Neuronal stem cell (in vitro differentiated cells): ENCODE measurements at regions not wholly inside any gene's neighbourhood (a gene's known extent, or its start where the extent isn't known, plus 50 kb on each side); places are given as distances from the start of the nearest gene placed in this dataset.
"Not testable (repeated sequence)": the region's sequence is repeated elsewhere in the genome, so short reads cannot be mapped to it uniquely, and the experiment has no call there.

Experiments used
- DNase-seq: peaks from one replicate; pipeline ENCODE4 v3.0.0-alpha.2; 2013; ENCODE audit warnings: low spot score
- H2AFZ ChIP-seq: one replicate; pipeline ENCODE4 v1.6.1; 2013; ENCODE audit warnings: mild to moderate bottlenecking, low read length, inconsistent platforms
- H2AK5ac ChIP-seq: 2 replicates; pipeline ENCODE4 v1.6.1; 2013; ENCODE audit warnings: low read depth, mild to moderate bottlenecking, inconsistent platforms, low read length, moderate library complexity, mixed read lengths
- H2BK120ac ChIP-seq: 2 replicates; pipeline ENCODE4 v1.6.1; 2013; ENCODE audit warnings: low read depth, mild to moderate bottlenecking, inconsistent platforms, low read length, moderate library complexity, mixed read lengths
- H2BK12ac ChIP-seq: one replicate; pipeline ENCODE4 v1.6.1; 2013; ENCODE audit warnings: low read length, inconsistent platforms
- H2BK15ac ChIP-seq: 2 replicates; pipeline ENCODE4 v1.6.1; 2013; ENCODE audit warnings: mild to moderate bottlenecking, low read length, inconsistent platforms, mixed read lengths
- H2BK5ac ChIP-seq: one replicate; pipeline ENCODE4 v1.6.1; 2013; ENCODE audit warnings: inconsistent platforms, mild to moderate bottlenecking, low read length, moderate library complexity
- H3K14ac ChIP-seq: one replicate; pipeline ENCODE4 v1.6.1; 2013; ENCODE audit warnings: low read length, inconsistent platforms
- H3K18ac ChIP-seq: 2 replicates; pipeline ENCODE4 v1.6.1; 2013; ENCODE audit warnings: low read length, inconsistent platforms
- H3K23ac ChIP-seq: 2 replicates; pipeline ENCODE4 v1.6.1; 2013; ENCODE audit warnings: low read depth, mild to moderate bottlenecking, mixed read lengths, low read length, inconsistent platforms; ENCODE audit not compliant: poor library complexity
- H3K27ac ChIP-seq: replicated peaks from 3 replicates; pipeline ENCODE4 v1.5.1; 2013; ENCODE audit warnings: low read length, inconsistent platforms
- H3K27me3 ChIP-seq, 3 experiments: 2 replicates each; pipeline ENCODE4 v1.6.1; 2013; ENCODE audit warnings: low read length in 3 of 3, mild to moderate bottlenecking in 2 of 3, inconsistent platforms in 1 of 3, low read depth in 1 of 3, mixed read lengths in 1 of 3, moderate library complexity in 1 of 3; ENCODE audit not compliant: control insufficient read depth in 3 of 3, insufficient read depth in 3 of 3
- H3K36me3 ChIP-seq, 2 donors: replicated peaks in 1 of 2; 2 replicates each; pipeline ENCODE4 v1.6.1; 2013; ENCODE audit warnings: low read length in 2 of 2; ENCODE audit not compliant: control insufficient read depth in 2 of 2, insufficient read depth in 2 of 2
- H3K4ac ChIP-seq: 2 replicates; pipeline ENCODE4 v1.6.1; 2013; ENCODE audit warnings: inconsistent platforms, mild to moderate bottlenecking, low read length, moderate library complexity
- H3K4me1 ChIP-seq, 2 donors: 1 replicate in 1 of 2; 2 replicates in 1 of 2; pipeline ENCODE4 v1.6.1; 2013; ENCODE audit warnings: low read length in 2 of 2, low read depth in 1 of 2; ENCODE audit not compliant: control insufficient read depth in 2 of 2, insufficient read depth in 1 of 2
- H3K4me2 ChIP-seq: one replicate; pipeline ENCODE4 v1.6.1; 2013; ENCODE audit warnings: mild to moderate bottlenecking, low read length, inconsistent platforms; ENCODE audit not compliant: insufficient read depth, poor library complexity, severe bottlenecking
- H3K4me3 ChIP-seq, 2 donors: 2 replicates each; pipeline ENCODE4 v1.5.1; 2013; ENCODE audit warnings: low read length in 2 of 2, mild to moderate bottlenecking in 2 of 2, inconsistent platforms in 1 of 2, moderate library complexity in 1 of 2
- H3K79me1 ChIP-seq: one replicate; pipeline ENCODE4 v1.6.1; 2013; ENCODE audit warnings: low read depth, mild to moderate bottlenecking, inconsistent platforms, low read length, moderate library complexity
- H3K9ac ChIP-seq: one replicate; pipeline ENCODE4 v1.6.1; 2013; ENCODE audit warnings: mild to moderate bottlenecking, low read depth, low read length, inconsistent platforms; ENCODE audit not compliant: poor library complexity
- H3K9me3 ChIP-seq, 2 donors: replicated peaks in 1 of 2; 2 replicates each; pipeline versions ENCODE3 to v1.6.1; 2013; ENCODE audit warnings: low read length in 2 of 2, mild to moderate bottlenecking in 2 of 2, inconsistent platforms in 1 of 2, low read depth in 1 of 2, mixed read lengths in 1 of 2, moderate library complexity in 1 of 2; ENCODE audit not compliant: control insufficient read depth in 2 of 2, insufficient read depth in 1 of 2
- H4K8ac ChIP-seq: one replicate; pipeline ENCODE4 v1.6.1; 2013; ENCODE audit warnings: low read depth, mild to moderate bottlenecking, inconsistent platforms, low read length, moderate library complexity
- H4K91ac ChIP-seq: one replicate; pipeline ENCODE4 v1.6.1; 2013; ENCODE audit warnings: low read length, low read depth, mild to moderate bottlenecking, inconsistent platforms; ENCODE audit not compliant: poor library complexity
- WGBS, 2 donors: extraction: QIAGEN DNeasy Blood & Tissue Kit; methylation state at CpG; one replicate each; pipeline ENCODE4 v1.1.7; 2013; ENCODE audit warnings: missing lambda C conversion rate in 2 of 2, mixed read lengths in 1 of 2; ENCODE audit not compliant: insufficient read length in 2 of 2, insufficient replicate concordance in 1 of 2; ENCODE audit errors: extremely low coverage in 2 of 2; 5-methylcytosine and 5-hydroxymethylcytosine counted together

DNA sequence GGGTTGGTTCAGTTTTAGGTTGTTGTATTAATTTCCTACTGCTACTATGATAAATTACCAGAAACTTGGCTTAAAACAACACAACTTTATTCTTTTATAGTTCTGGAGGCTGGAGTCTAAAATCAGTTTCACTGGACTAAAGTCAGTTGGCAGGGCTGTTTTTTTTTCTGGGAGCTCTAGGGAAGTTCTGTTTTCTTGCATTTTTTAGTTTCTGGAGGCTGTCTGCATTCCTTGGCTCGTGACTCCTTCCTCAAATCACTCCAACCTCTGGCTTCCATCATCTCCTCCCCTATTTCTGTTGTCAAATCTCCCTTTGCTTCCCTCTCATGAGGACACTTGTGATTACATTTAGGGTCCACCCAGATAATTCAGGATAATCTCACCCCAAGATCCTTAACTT is 51.3 kb upstream of the SUB1 start:
- Histone ChIP-seq H3K27me3 (no peaks in the 10 kb centered on the region), H4K91ac (no peak overlapping the region), H3K23ac (no peak overlapping the region), H3K27ac (no peak overlapping the region), H3K36me3 (no peaks in the 10 kb centered on the region), H2AFZ (no peak overlapping the region), H2AK5ac (no peak overlapping the region), H3K4me1 (peaks cover 4 to 9% of the 10 kb centered on the region in 2 donors), H2BK5ac (no peak overlapping the region), H3K9me3 (no peaks in the 10 kb centered on the region), H2BK15ac (no peak overlapping the region), H3K79me1 (no peaks in the 10 kb centered on the region), H3K14ac (no peak overlapping the region), H2BK120ac (no peak overlapping the region), H3K9ac (no peak overlapping the region), H3K18ac (no peak overlapping the region), H3K4me2 (no peak overlapping the region), H2BK12ac (no peak overlapping the region), H4K8ac (no peak overlapping the region), H3K4ac (no peak overlapping the region), H3K4me3 (no peak overlapping the region)
- WGBS, 2 donors = no CpG with 5 or more reads among the region's 1 CpG
- DNase-seq = no peak

- Histone ChIP-seq H3K79me1 (no peaks in the 10 kb centered on the region), H3K4ac (no peak overlapping the region), H2AFZ (peak overlapping the region; percentile 82), H4K91ac (no peak overlapping the region), H3K27me3 (no peaks in the 10 kb centered on the region), H3K9ac (no peak overlapping the region), H3K9me3 (no peaks in the 10 kb centered on the region), H3K27ac (no peak overlapping the region), H2BK5ac (no peak overlapping the region), H3K36me3 (no peaks in the 10 kb centered on the region), H3K23ac (no peak overlapping the region), H3K14ac (no peak overlapping the region), H3K18ac (no peak overlapping the region), H4K8ac (no peak overlapping the region), H2BK15ac (no peak overlapping the region), H3K4me3 (peak overlapping the region in 1 of 2 donors; percentile 1), H3K4me1 (peaks cover 4 to 9% of the 10 kb centered on the region in 2 donors), H2AK5ac (no peak overlapping the region), H3K4me2 (no peak overlapping the region), H2BK12ac (no peak overlapping the region), H2BK120ac (no peak overlapping the region)
- DNase-seq = no peak
- WGBS, 2 donors = no CpG with 5 or more reads among the region's 8 CpGs
Observed at GRCh38 chr5:32531885-32532520, 53.4 kb upstream of the SUB1 start.

GRCh38 chr5:32527321-32527720 is 58.0 kb upstream of the SUB1 start:
- not testable (repeated sequence) for H4K8ac ChIP-seq, H3K14ac ChIP-seq, H3K4me1 ChIP-seq, H2BK12ac ChIP-seq, DNase-seq, H4K91ac ChIP-seq, H3K9ac ChIP-seq, H2BK5ac ChIP-seq, H3K9me3 ChIP-seq, H2AFZ ChIP-seq, H3K27me3 ChIP-seq, H3K4me2 ChIP-seq, H3K4ac ChIP-seq, H2BK15ac ChIP-seq, H3K4me3 ChIP-seq, H2BK120ac ChIP-seq, H3K18ac ChIP-seq, H3K27ac ChIP-seq, H3K36me3 ChIP-seq, H3K79me1 ChIP-seq, H2AK5ac ChIP-seq, H3K23ac ChIP-seq
- WGBS, 2 donors = no CpG with 5 or more reads among the region's 3 CpGs

- no CpG with 5 or more reads among the region's 1 CpG for WGBS, 2 donors
- H2BK15ac ChIP-seq = no peak overlapping the region
- H3K4me1 ChIP-seq = peaks cover 0 to 5% of the 10 kb centered on the region in 2 donors
- H3K18ac ChIP-seq = no peak overlapping the region
- no peak overlapping the region for H2BK12ac ChIP-seq
- DNase-seq = no peak
- no peaks in the 10 kb centered on the region for H3K79me1 ChIP-seq
- no peak overlapping the region for H3K23ac ChIP-seq
- no peak overlapping the region for H3K9ac ChIP-seq
- H3K4me2 ChIP-seq = no peak overlapping the region
- no peak overlapping the region for H2BK5ac ChIP-seq
- no peaks in the 10 kb centered on the region for H3K27me3 ChIP-seq
- no peak overlapping the region for H3K4ac ChIP-seq
- H4K8ac ChIP-seq = no peak overlapping the region
- H3K27ac ChIP-seq = no peak overlapping the region
- no peaks in the 10 kb centered on the region for H3K36me3 ChIP-seq
- H3K4me3 ChIP-seq = no peak overlapping the region
- H4K91ac ChIP-seq = no peak overlapping the region
- no peak overlapping the region for H2AFZ ChIP-seq
- H3K9me3 ChIP-seq = no peaks in the 10 kb centered on the region
- H2BK120ac ChIP-seq = no peak overlapping the region
- H2AK5ac ChIP-seq = no peak overlapping the region
- no peak overlapping the region for H3K14ac ChIP-seq
Observed at GRCh38 chr5:32526810-32527209, 58.5 kb upstream of the SUB1 start.
